ENCODE measurements at regions not wholly inside any gene's neighbourhood (a gene's known extent, or its start where the extent isn't known, plus 50 kb on each side); places are given as distances from the start of the nearest gene placed in this dataset.

DNA sequence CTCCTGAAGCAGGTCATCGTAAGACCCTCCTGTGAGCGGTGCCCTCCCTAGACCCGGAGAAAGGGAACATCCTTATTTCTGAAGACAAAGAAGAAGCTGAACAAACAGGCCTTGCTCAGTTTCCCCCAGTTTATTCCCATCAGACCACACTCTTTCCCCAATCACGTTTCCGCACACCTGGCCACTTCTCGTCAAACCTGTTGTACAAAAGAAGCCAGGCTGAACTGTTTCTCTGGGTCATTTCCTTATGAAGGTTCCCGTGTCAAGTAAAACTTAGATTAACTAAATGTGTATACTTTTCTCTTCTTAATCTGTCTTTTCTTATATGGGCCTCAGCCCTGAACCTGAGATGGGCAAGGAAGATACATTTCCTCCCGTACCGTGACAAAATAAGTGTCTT is 111.6 kb upstream of the ENPP6 start:
- TF ChIP-seq ELF4 (IDR thresholded peaks at IDR 0.05) (no peak), ARNT (IDR thresholded peaks at IDR 0.05) (no peak), ZNF384 (IDR thresholded peaks at IDR 0.05) (no peak), BHLHE40 (IDR thresholded peaks at IDR 0.05; ENCODE audit: borderline replicate concordance) (no peak), FOXA1 (IDR thresholded peaks at IDR 0.05) (no peak), SUZ12 (IDR thresholded peaks at IDR 0.05) (no peak), SP1 (IDR thresholded peaks at IDR 0.05) (no peak), LEF1 (IDR thresholded peaks at IDR 0.05; ENCODE audit: borderline replicate concordance) (no peak), TARDBP (IDR thresholded peaks at IDR 0.05) (no peak), FOXK2 (IDR thresholded peaks at IDR 0.05) (no peak)
- TF ChIP-seq, protein P1, sequence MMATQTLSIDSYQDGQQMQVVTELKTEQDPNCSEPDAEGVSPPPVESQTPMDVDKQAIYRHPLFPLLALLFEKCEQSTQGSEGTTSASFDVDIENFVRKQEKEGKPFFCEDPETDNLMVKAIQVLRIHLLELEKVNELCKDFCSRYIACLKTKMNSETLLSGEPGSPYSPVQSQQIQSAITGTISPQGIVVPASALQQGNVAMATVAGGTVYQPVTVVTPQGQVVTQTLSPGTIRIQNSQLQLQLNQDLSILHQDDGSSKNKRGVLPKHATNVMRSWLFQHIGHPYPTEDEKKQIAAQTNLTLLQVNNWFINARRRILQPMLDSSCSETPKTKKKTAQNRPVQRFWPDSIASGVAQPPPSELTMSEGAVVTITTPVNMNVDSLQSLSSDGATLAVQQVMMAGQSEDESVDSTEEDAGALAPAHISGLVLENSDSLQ (IDR thresholded peaks at IDR 0.05), result no peak
